ENCODE measurements at regions not wholly inside any gene's neighbourhood (a gene's known extent, or its start where the extent isn't known, plus 50 kb on each side); places are given as distances from the start of the nearest gene placed in this dataset.
"Not testable (repeated sequence)": the region's sequence is repeated elsewhere in the genome, so short reads cannot be mapped to it uniquely, and the experiment has no call there.

DNA sequence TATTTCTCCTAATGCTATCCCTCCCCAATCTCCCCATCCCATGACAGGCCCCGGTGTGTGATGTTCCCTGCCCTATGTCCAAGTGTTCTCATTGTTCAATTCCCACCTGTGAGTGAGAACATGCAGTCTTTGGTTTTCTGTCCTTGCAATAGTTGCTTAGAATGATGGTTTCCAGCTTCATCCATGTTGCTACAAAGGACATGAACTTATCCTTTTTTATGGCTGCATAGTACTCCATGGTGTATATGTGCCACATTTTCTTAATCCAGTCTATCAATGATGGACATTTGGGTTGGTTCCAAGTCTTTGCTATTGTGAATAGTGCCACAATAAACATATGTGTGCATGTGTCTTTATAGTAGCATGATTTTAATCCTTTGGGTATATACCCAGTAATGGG lies 51.3 kb upstream of the RIOK2 start:
- not testable (repeated sequence) for DNase-seq

DNA sequence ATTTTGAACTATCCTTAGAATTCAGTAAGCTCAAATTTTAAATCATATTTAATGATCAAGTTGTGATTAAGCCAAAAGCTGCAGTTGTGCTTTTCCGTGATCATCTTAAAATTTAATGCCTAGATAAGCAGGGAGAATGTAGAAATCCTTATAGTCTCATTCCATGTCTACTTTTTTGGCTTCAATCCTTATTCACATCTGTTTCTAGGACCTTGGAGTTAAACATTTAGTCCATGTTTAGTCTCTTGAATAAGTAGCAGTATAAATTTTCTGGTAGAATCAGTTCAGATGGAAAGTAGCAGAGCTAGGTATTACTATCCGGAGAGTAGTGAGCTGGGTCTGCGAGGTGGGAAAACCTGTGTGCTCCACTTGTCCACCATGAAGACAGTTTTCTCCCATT lies 59.3 kb upstream of the RIOK2 start:
- DNase-seq: no peak

DNA sequence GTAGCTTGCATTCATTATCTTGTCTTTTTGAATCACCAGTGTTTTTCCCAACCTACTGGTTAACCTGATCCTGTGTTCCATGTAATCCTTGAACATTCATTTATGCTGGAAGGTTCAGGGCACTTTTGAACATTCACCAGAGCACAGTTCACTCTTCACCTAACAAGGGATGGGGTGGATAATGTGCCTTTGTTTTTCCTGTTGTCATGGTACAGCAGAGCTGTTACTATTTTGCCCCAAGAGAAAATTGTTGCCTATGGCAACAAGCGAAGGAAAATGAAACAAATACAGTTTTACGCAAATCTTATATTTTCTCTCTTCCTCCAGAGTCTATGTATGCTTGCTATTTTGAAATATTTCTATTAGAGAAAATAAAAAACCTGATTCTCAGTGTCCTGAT lies 60.3 kb upstream of the RIOK2 start:
- no peak for DNase-seq

DNA sequence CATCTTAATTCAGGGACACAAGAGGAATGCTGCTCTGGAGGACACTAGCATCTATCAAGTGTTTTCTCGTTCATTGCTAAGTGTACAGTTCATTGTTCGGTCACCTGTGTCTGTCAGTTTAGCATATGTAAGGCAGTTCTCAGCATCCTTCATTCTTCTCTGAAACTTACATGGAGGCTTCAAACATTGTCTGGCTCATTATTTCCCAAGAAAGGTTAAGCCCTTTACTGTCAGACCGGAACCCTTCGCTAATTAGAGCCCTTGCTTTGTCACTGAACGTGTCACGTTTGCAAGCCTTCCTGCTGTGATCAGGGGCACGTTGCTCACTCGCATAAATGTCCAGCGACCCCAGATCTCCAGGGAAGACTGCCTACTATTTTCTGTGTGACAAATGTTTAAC lies 62.3 kb upstream of the RIOK2 start:
- DNase-seq: no peak

DNA sequence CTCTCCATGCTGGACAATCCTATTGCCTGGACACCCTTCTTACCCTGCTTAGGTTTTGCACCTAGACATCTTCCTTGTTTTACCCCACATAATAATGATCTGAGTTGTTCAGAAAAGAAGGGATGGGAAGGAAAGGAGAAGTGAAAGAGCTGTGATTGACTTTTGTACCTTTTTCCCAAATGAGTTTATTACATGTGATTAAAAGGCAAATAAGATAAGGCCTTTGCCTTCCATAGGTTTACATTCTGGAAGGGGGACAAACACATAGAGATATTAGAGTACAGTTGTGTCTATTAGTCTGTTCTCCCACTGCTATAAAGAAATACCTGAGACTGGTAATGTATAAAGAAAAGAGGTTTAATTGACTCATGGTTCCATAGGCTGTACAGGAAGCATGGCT lies 67.1 kb upstream of the RIOK2 start:
- no peak for DNase-seq

DNA sequence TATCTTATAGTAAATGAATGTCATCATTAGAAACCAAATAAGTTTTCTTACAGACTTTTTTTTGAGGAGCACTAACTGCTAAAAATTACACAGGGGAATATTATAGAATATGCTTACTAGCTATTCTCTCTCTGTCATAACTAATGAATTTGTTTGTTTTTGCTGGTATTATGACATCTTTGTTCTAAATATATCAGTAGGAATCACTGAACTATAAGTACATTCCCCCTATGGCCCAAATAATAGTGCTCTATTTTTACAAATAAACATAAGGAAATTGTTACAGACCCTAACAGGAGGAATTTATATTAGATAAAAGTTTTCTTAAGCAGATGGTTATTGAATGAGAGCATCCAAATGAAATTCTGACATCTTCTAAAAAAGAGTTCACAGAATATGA lies 83.0 kb upstream of the RIOK2 start:
- DNase-seq: no peak

DNA sequence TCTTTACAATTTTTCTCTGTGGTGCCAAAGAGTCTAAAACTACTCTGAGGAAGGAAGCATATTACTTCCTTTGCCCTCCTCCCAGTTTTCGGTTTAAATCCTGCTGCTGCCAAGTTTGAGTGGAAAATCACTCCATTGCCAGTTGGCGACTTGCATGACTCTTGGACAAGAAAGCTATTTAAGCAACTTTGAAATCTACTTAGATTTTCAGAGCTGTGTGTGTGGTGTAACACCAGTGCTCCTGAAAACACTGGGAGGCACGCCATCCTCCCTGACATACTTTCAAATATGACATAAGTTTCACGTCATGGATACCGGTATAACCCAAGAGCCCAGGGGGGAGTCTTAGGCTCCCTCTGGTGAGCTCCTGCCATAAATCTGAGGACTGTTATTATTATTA lies 83.5 kb upstream of the RIOK2 start:
- DNase-seq: no peak

DNA sequence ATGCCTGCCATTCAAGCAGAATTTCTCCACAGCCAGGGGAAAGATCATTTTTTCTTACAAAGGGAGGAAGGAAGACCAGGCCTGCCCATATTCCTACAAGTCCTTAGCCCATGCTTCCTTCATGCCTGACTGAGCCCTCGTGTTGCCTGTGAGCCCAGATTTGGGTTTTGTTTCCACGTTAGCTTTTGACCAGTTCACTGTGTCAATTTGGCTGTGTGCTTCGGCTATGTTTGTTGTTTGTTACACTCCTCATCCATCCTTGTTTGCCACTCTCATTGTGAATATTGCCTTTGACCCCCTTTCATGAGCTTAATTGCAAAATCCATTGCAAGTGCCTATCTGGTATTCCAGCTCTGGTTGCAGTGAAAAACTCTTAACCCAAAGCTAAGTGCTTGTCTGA lies 84.7 kb upstream of the RIOK2 start:
- DNase-seq: no peak

DNA sequence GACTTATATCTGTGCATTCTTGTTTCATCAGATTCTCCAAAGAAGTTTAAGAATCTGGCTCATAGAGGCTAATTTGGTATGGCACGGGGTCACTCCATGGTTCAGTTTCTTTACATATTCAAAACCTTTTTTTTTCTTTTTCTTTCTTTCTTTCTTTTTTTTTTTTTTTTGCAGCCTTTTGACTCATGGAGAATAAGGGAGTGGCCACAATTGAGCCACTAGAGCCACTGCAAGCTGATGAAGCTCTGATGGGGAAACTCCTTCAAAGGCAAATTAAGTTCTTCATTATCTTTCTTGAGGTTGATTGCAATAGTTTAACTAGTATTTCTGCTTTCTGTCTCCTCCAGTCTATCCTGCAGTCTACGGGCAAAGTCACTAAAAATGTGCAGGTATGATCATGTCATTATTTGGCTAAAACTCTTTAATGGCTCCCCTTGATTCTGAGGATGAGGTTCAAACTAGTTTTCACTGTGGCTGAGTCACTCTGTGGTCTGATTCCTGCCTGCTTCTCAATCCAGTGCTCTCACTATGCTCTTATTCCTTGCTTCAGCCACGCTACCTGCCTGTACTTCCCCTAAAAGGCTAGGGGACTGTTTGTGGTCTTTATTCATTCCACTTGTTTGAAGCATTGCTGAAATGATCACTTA lies 93.5 kb upstream of the RIOK2 start:
- no peak for DNase-seq

DNA sequence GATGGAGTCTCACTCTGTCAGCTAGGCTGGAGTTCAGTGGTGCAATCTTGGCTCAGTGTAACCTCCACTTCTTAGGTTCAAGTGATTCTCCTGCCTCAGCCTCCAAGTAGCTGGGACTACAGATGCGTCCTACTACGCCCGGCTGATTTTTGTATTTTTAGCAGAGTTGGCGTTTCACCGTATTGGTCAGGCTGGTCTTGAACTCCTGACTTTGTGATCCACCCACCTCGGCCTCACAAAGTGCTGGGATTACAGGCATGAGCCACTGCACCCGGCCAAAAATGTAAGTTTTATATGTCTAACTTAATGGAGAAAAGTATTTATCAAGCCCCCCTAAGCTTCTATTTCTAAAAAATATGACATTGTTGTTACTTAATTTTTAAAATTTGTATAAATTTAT lies 98.2 kb upstream of the RIOK2 start:
- no peak for DNase-seq

DNA sequence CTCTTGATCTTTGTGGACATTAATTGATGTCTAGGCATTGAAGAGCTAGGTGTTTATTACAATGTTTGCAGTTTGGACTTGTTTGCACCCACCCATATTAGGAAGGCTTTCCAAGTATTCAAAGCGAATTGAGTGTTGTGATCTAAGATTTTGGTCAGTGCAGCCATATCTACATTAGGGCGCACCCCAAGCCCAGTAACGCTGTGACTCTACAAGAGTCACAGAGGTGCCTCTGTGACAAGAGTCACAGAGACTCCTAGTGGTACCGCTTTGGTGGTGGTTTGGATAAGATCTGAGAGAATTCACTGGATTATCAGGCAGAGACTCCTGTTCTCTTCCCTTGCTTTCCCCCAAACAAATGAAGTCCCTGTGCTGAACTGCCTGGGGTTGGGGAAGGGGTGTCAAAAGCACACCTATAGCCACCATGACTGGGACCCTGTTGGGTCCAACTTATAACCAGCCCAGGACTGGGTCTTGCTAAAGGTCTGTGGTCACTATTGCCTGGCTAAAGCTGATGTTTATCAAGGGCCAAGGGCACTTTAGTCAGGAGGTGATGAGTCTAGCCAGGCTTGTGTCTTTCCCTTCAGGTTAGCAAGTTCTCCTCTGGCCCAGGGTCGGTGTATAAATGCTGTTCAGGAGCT lies 114.1 kb upstream of the RIOK2 start:
- DNase-seq: peak; percentile 1 to 33

DNA sequence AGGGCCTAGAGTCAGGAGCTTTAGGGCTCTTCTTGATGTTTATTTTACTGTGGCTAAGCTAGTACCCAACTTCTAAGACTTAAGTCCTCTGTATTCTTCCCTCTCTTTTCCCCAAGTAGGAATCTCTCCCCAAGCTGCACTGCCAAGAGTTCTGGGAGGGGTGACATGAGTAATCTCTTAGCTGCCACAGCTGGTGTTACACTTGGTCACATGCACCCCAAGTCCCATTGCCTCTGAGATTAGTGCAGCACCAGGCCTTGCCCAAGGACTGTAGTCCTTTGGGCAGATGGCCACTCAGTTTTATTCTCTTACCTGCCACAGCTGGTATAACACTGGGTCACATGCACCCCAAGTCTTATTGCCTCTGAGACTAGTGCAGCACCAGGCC lies 114.7 kb upstream of the RIOK2 start:
- DNase-seq: no peak

DNA sequence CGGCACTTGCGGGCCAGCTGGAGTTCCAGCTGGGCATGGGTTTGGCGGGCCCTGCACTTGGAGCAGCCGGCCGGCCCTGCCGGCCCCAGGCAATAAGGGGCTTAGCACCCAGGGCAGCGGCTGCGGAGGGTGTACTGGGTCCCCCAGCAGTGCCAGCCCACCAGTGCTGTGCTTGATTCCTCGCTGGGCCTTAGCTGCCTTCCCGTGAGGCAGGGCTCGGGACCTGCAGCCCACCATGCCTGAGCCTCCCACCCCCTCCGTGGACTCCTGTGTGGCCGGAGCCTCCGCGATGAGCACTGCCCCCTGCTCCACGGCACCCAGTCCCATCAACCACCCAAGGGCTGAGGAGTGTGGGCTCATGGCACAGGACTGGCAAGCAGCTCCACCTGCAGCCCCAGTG lies 118.1 kb upstream of the RIOK2 start:
- not testable (repeated sequence) for DNase-seq

DNA sequence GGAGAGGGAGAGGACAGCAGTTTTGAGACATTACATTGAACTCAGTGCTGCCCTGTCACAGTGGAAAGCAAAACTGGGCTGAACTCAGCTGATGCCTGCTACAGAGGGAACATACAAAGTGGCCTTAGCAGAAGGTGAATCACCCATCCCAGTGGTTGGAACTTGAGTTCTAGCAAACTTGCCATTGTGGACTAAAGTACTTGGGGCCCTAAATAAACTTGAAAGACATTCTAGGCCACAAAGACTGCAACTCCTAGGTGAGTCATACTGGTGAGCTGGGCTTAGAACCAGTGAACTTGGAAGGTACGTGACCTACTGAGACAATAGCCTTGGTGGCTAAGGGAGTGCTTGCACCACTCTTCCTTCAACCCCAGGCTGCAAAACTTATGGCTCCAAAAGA lies 155.7 kb upstream of the RIOK2 start:
- DNase-seq: no peak

DNA sequence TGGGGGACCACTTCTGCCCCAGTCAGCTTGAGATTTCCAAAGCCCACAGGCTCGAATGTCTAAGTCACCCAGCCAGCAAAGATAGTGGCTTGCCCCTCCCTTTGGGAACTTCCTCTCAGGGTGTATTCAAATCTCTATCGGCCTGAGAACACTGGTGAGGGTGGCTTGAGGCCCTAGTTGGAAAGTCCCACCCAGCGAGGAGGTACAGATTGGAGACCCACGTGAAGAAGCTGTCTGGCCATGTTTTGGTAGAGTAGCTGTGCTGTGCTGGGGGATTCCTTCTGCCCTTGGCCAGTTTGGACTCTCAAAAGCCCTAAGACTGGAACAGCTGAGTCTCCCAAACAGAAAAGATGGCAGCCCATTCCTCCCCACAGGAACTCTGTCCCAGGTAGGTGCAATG lies 172.7 kb upstream of the RIOK2 start:
- DNase-seq: no peak

DNA sequence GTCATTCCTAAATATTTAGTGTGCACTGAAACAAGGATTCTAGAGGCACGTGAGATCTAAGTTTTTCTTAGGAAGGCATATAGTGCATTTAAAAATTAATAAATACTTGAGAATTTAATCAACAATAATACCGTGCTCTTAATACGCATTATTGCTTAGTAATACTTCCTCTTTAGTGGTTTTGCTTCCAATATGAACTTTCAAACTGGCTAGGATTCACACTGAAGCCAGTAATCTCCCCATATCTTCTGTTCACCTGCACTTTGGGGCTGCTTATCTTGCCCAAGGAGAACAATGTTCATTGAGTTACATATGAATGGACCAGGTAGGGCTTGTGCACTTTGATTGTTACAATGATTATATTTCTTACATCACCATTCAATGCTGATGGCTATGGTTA lies 180.5 kb upstream of the RIOK2 start:
- no peak for DNase-seq

DNA sequence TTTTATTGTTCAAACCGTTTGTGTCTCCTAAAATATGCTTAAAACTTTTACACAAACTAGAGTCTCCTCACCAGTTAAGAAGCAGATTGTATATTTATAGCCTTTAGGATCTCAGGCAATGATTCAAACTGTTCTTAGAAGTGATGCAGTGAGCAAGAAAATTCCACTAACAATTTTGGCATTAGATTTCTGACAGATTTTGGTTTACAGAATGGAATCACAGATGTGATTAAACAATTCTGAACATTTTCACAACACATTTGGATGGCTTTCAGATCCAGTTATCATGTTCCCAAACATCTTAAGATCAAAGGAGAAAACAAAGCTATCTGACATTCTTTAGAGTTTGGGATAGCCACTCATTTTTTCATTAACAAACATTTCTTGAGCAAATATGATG lies 181.7 kb upstream of the RIOK2 start:
- DNase-seq: no peak

DNA sequence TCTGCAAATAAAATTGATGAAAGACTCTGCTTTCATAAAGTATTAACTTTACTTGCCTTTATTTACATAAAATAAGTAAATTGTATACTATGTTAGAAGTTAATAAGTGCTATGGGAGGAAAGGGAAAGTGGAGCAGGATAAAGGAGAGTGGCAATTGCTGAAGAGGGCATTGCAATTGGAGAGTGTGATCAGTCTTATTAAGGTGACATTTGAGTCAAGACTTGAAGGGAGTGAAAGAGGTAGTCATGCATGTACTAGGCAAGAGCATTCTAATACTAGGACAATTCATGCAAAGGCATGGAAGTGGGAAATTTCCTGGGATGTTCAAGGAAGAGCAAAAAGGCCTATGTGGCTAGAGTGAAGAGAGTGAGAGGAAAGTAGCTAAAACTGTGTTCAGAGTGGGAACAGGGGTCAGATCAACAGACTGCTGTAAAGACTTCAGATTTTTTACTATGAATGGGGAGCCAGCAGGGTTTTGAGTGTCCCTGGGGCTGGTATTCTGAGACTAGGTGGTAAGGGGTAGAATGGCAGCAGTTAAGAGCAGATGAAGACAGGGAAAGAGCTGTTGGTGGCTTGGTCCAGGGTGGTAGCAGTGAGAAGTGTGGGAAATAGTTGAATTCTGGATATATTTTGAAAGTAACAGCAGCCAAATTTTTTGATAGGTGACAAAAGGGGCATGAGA lies 182.3 kb upstream of the RIOK2 start:
- DNase-seq: no peak

DNA sequence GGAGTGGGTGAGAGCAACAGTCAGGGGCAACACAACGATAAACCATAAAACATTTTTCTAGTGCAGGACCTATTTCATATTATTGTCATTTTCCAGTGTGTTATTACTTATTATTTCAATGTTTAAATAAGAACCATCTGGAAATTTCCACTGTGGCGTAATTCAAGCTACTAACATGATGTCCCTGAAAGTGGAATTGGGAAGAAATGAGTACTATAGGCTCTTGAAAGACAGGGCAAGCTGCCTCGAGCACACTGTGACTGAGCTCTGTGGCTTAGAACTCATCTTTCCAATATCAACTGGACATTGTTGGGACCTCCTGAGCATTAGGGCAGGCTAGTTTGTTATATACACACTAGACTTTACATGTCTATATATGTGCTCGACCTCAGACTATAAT lies 182.9 kb upstream of the RIOK2 start:
- DNase-seq: no peak

DNA sequence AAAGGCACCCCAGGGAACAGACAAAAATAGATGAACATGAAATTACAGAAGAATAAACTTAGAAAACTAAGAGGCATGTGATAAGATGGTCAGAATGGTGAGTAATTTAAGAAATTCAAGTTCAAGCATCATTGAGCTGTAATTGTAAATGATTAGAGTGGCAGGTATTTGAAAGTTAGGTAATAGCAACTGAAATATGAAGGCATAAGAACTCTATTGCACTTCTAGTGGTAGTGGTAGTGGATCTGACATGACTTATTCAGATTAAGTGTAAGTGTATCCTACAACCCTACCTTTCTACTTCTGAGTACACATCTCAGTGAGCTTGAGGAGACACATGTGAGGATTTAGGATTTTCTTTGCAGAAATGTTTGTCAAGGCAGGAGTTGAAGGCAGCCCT lies 192.9 kb upstream of the RIOK2 start:
- DNase-seq: no peak

DNA sequence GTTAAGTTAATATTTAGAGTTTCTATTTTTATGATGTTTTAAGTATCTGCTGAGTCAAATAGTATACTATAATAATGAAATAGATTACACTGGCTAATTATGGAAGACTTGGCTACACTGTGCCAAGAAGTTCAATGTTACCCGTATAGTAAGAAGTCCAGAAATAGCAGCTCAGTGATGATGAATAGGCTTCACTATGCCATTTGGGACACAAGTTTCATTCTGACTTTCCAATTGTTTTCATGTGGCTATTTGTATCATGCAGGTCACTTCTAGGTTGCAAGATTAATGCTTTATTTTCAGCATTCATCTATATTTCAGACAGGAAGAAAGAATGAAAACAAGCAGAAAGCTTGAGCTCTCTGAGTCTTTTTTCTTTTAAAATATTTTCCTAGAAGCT lies 194.5 kb upstream of the RIOK2 start:
- no peak for DNase-seq

DNA sequence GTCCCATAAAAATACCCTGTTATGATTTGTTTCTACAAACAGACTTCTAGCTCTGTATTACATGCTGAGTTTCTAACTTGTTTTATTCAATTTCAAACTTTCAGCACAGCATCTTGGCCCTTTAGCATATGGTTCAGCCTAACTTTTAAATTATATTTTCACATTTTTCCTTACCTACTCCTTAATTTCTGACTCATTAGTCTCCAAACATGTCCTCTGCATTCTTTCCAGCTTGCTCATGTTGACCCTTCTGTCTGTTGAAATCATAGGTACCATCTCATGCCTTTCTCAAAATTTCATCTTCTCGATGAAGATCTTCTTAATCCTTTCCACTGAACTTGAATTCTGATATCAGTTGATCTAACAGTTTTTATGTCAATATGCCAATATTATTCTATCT lies 200.9 kb upstream of the RIOK2 start:
- DNase-seq: no peak

DNA sequence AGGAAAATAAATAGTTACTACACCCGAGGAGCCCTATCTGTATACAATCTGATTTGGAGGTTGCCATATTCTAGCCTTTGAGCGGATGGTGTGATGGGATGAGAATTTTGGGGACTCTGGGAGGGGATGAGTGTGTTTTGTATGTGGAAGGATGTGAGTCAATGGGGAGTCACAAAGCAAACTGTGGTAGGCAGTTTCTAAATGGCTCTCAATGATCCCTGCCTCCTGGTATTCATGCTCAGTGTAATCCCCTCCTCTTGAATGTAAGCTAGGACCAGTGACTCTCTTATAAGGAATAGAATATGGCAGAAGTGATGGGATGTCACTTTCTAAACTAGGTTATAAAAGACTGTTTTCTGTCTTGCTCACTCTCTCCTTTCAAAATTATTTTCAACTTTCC lies 205.7 kb upstream of the RIOK2 start:
- DNase-seq: no peak

DNA sequence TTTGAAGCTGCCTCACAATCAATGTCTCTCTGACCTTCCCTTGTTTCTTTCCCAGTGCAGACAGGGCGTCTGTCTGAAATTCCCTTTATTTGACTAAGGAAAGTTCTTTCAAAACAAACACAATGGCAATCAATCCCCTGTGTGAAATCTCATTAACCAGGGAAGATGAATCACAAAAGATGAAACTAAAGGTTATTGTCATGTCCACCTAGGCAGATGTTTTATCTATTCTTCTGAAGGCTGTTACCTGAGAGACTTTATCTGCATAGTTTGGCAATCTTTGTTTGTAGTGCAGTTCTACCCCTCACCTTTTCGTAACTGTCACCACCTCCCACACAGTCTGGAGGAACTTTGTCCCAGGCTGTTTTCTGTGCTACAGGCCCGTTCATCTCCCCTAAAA lies 217.5 kb upstream of the RIOK2 start:
- no peak for DNase-seq

DNA sequence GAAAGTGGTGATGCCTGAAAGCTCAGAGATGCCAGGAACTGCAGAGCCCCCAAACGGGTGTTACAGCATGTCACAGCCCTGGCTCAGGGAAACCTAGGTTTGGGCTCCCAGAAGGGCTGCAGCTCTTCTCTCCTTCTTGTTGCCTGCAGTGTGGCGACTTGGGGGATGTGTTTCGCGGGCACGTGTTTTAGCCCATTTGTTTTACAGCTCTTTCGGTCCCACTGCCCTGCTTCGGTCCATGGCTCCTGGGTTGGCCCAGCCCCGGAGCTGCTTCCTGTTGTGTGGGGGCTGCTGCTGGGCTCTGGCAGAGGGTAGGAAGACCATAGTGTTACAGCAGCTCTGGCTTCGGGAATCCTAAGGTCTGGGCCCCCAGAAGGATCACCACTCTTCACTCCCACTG lies 222.9 kb upstream of the RIOK2 start:
- no peak for DNase-seq
